ENCODE measurements at regions not wholly inside any gene's neighbourhood (a gene's known extent, or its start where the extent isn't known, plus 50 kb on each side); places are given as distances from the start of the nearest gene placed in this dataset.

DNA sequence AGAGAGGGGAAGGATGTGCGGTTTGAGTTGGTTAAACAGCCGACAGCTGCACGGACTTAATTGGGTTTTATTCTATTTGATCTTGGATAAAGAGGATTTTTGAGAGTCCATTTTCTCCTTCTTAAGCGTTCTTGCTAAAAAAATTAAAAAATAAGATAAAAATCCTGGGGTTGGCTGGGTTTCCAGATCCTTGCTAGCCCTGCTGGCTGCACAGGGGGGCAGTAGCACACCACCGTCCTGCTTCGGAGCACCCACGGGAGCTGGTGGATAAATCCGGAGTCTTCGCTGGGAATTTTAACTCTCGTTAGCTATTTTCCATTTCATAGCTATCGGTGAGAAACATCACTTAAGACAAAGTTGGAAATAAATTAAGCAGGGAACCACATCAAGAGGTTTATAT lies 792.0 kb downstream of the TYW1 start:
- Histone ChIP-seq H3K36me3 (no peaks in the 10 kb centered on the region), H3K4me3 (no peak overlapping the region), H3K27me3 (no peaks in the 10 kb centered on the region), H3K4me1 (peaks cover 0 to 12% (median 9%) of the 10 kb centered on the region in 4 donors), H3K9me3 (no peaks in the 10 kb centered on the region), H3K27ac (replicated peaks in 1 of 4) (no peak overlapping the region)
- TF ChIP-seq POLR2AphosphoS5 (IDR thresholded peaks at IDR 0.05): no peak
- TF ChIP-seq, protein P1, sequence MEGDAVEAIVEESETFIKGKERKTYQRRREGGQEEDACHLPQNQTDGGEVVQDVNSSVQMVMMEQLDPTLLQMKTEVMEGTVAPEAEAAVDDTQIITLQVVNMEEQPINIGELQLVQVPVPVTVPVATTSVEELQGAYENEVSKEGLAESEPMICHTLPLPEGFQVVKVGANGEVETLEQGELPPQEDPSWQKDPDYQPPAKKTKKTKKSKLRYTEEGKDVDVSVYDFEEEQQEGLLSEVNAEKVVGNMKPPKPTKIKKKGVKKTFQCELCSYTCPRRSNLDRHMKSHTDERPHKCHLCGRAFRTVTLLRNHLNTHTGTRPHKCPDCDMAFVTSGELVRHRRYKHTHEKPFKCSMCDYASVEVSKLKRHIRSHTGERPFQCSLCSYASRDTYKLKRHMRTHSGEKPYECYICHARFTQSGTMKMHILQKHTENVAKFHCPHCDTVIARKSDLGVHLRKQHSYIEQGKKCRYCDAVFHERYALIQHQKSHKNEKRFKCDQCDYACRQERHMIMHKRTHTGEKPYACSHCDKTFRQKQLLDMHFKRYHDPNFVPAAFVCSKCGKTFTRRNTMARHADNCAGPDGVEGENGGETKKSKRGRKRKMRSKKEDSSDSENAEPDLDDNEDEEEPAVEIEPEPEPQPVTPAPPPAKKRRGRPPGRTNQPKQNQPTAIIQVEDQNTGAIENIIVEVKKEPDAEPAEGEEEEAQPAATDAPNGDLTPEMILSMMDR (IDR thresholded peaks at IDR 0.05): peak; percentile 57 to 68 (median 64)
- intact Hi-C loops (cut with DNase I): no loop called here
- WGBS: 56% methylated on average over 11 of the region's 11 CpGs
- no peak for DNase-seq (ENCODE audit: extremely low spot score)

DNA sequence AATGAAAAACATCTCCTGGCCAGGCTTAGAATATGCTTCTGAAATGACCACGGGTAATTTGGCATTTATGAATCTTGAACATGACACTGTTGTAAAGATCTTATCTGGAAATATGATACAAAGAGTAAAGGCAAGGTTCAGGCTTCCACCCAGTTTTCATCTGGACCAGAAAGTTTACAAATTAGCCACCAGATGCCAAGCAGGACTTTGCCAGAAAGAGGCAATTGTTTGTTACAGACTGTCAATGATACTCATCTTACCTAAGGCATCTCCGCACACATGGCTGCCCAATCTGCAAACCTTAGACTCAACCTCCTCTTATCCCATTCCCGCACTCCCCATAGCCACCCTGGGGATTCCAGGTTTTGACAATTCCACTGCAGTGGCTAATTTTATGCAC lies 795.3 kb downstream of the TYW1 start:
- WGBS: 88% methylated on average over 3 of the region's 3 CpGs
- H3K36me3 ChIP-seq: no peaks in the 10 kb centered on the region
- intact Hi-C loops (cut with DNase I): no loop called here
- H3K27ac ChIP-seq (replicated peaks in 1 of 4): no peak overlapping the region
- no peaks in the 10 kb centered on the region for H3K27me3 ChIP-seq
- TF ChIP-seq POLR2AphosphoS5 (IDR thresholded peaks at IDR 0.05) (no peak), POLR2A (IDR thresholded peaks at IDR 0.05; ENCODE audit: low read depth) (no peak), EP300 (IDR thresholded peaks at IDR 0.05) (no peak)
- TF ChIP-seq, protein P1 (IDR thresholded peaks at IDR 0.05): no peak
- H3K4me1 ChIP-seq: peaks cover 0 to 39% (median 33%) of the 10 kb centered on the region in 4 donors
- H3K9me3 ChIP-seq: no peaks in the 10 kb centered on the region
- DNase-seq (ENCODE audit: extremely low spot score): no peak
- H3K4me3 ChIP-seq: no peak overlapping the region

DNA sequence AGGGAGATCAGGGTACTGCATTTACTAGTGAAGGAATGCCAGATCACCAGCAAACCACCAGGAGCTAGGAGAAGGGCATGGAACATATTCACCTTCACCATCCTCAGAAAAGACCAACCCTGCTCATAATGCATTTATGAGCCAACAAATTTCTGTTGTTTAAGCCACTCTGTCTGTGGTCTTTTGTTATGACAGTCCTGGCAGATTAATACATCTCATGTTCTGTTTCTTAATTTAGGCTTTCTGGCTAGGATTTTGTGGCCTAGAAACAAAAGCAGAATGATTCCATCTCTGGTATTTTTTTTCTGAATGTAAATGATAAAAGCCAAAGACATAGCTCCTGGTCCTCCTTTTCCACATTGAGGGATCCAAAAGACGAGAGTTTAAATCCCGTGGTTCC lies 797.9 kb downstream of the TYW1 start:
- H3K27me3 ChIP-seq: no peaks in the 10 kb centered on the region
- intact Hi-C loops (cut with DNase I): no loop called here
- 34% methylated on average over 2 of the region's 2 CpGs for WGBS
- H3K27ac ChIP-seq (replicated peaks in 1 of 4): peak overlapping the region; percentile 34 to 51 (median 48)
- TF ChIP-seq EP300 (IDR thresholded peaks at IDR 0.05) (no peak), POLR2AphosphoS5 (IDR thresholded peaks at IDR 0.05) (no peak), POLR2A (IDR thresholded peaks at IDR 0.05; ENCODE audit: low read depth) (no peak)
- TF ChIP-seq, protein P1 (IDR thresholded peaks at IDR 0.05): no peak
- no peak overlapping the region for H3K4me3 ChIP-seq
- H3K9me3 ChIP-seq: no peaks in the 10 kb centered on the region
- no peaks in the 10 kb centered on the region for H3K36me3 ChIP-seq
- DNase-seq (ENCODE audit: extremely low spot score): no peak
- H3K4me1 ChIP-seq: peaks cover 0 to 30% (median 26%) of the 10 kb centered on the region in 4 donors

DNA sequence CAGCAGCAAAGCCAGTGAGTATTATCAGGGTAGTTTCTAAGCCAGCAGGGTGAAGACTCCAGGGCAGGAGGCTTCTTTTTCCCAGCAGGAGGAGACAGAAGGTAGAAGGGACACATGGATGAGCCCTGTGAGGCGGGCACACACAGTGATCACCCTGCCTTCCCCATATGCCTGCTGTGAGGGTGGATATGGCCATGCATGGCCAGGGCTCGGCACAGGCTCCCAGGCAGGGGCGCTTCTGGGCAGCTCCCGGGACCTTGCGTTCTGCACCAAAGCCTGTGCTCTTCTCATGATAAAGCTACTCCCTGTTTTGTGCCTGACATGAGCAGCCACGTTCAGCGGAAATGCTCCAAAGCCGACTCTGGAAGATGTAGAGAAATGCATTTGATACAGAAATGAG lies 807.2 kb downstream of the TYW1 start:
- H3K4me1 ChIP-seq: no peaks in the 10 kb centered on the region
- H3K27me3 ChIP-seq: no peaks in the 10 kb centered on the region
- no peaks in the 10 kb centered on the region for H3K9me3 ChIP-seq
- TF ChIP-seq POLR2AphosphoS5 (IDR thresholded peaks at IDR 0.05) (no peak), POLR2A (IDR thresholded peaks at IDR 0.05; ENCODE audit: low read depth) (no peak), EP300 (IDR thresholded peaks at IDR 0.05) (no peak)
- TF ChIP-seq, protein P1 (IDR thresholded peaks at IDR 0.05): no peak
- intact Hi-C loops (cut with DNase I): no loop called here
- H3K27ac ChIP-seq (replicated peaks in 1 of 4): no peak overlapping the region
- DNase-seq (ENCODE audit: extremely low spot score): no peak
- H3K4me3 ChIP-seq: no peak overlapping the region
- 91% methylated on average over 8 of the region's 8 CpGs for WGBS
- no peaks in the 10 kb centered on the region for H3K36me3 ChIP-seq

DNA sequence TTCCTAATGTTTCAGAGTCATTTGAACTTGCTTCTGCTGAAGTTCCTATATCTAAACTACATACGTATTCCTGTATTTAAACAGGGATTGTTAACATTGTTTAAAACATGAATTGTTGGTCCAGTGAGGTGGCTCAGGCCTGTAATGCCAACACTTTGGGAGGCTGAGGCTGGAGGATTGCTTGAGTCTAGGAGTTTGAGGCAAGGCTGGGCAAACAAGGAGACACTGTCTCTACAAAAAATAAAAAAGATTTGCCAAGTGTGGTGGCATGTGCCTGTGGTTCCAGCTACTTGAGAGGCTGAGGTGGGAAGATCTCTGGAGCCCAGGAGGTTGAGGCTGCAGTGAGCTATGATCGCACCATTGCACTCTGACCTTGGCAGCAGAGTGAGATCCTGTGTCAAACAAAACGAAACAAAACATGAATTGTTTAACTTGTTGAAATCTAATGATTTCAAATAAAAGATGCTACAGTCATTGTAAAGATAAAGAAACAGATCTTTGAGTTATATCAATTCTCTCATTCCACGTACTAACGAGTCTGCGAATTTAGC lies 809.4 kb downstream of the TYW1 start:
- WGBS: 86% methylated on average over 6 of the region's 6 CpGs
- no peak for DNase-seq (ENCODE audit: extremely low spot score)
- H3K27me3 ChIP-seq: no peaks in the 10 kb centered on the region
- no peak overlapping the region for H3K27ac ChIP-seq (replicated peaks in 1 of 4)
- no peaks in the 10 kb centered on the region for H3K36me3 ChIP-seq
- TF ChIP-seq, protein P1 (IDR thresholded peaks at IDR 0.05): no peak
- no peak for TF ChIP-seq EP300 (IDR thresholded peaks at IDR 0.05)
- no peak for TF ChIP-seq POLR2A (IDR thresholded peaks at IDR 0.05; ENCODE audit: low read depth)
- TF ChIP-seq POLR2AphosphoS5 (IDR thresholded peaks at IDR 0.05): no peak
- no peak overlapping the region for H3K4me3 ChIP-seq
- no peaks in the 10 kb centered on the region for H3K4me1 ChIP-seq
- H3K9me3 ChIP-seq: no peaks in the 10 kb centered on the region
- intact Hi-C loops (cut with DNase I): no loop called here

Data from esophagus muscularis mucosa (tissue), 4 donors.